H1 (cell line): ENCODE measurements at regions not wholly inside any gene's neighbourhood (a gene's known extent, or its start where the extent isn't known, plus 50 kb on each side); places are given as distances from the start of the nearest gene placed in this dataset.

ENCODE experiments used
- CTCF ChIA-PET: fragments of 300-600 bp; sonication (Branson Sonifier 250); formaldehyde crosslinking; loops from one replicate; lab custom pipeline; 2021; ENCODE audit not compliant: partially characterized antibody; lab: Charles Lee
- POLR2A ChIA-PET: fragments of 300-600 bp; sonication (Branson Sonifier 250); formaldehyde crosslinking; loops from one replicate; lab custom pipeline; 2021; ENCODE audit warnings: inconsistent platforms; ENCODE audit not compliant: partially characterized antibody; lab: Charles Lee
- DNase-seq, 2 experiments: peaks; one replicate each; pipeline versions ENCODE4 v3.0.0 to v3.0.0-alpha.2; 2010 to 2022; ENCODE audit warnings: low spot score in 2 of 2, low read depth in 1 of 2, mixed read lengths in 1 of 2
- FAIRE-seq: peaks from 2 replicates; lab custom pipeline; 2011; peaks lifted over from hg19 to GRCh38; lab: Jason Lieb, UNC
- H2AFZ ChIP-seq: 2 replicates; pipeline ENCODE4 v1.8.1; 2012; ENCODE audit warnings: low read length, inconsistent platforms
- H2AK5ac ChIP-seq: 2 replicates; pipeline ENCODE4 v1.6.1; 2013; ENCODE audit warnings: low read depth, low read length
- H2BK120ac ChIP-seq: replicated peaks from 2 replicates; pipeline ENCODE3; 2013; ENCODE audit warnings: low read depth, low read length, inconsistent platforms
- H2BK12ac ChIP-seq: 2 replicates; pipeline ENCODE4 v1.6.1; 2013; ENCODE audit warnings: low read depth, low read length
- H2BK15ac ChIP-seq: 2 replicates; pipeline ENCODE4 v1.6.1; 2013; ENCODE audit warnings: low read length
- H2BK20ac ChIP-seq: 2 replicates; pipeline ENCODE4 v1.6.1; 2013; ENCODE audit warnings: low read length
- H2BK5ac ChIP-seq: 2 replicates; pipeline ENCODE4 v1.6.1; 2013; ENCODE audit warnings: low read depth, low read length
- H3K14ac ChIP-seq: 2 replicates; pipeline ENCODE4 v1.6.1; 2013; ENCODE audit warnings: inconsistent platforms; ENCODE audit not compliant: insufficient read length
- H3K18ac ChIP-seq: 2 replicates; pipeline ENCODE4 v1.6.1; 2013; ENCODE audit warnings: low read length; ENCODE audit errors: extremely low read depth
- H3K23ac ChIP-seq: 2 replicates; pipeline ENCODE4 v1.6.1; 2013; ENCODE audit warnings: inconsistent platforms; ENCODE audit not compliant: insufficient read length
- H3K23me2 ChIP-seq: 2 replicates; pipeline ENCODE4 v1.6.1; 2013; ENCODE audit warnings: low read depth, low read length
- H3K27ac ChIP-seq: 2 replicates; pipeline ENCODE4 v1.6.1; 2011; ENCODE audit warnings: low read depth, low read length, inconsistent platforms
- H3K27me3 ChIP-seq, 4 experiments: replicated peaks in 1 of 4; 1 replicate in 1 of 4; 2 replicates in 3 of 4; pipeline versions ENCODE4 v1.6.1 to v1.8.1; 2011 to 2013; ENCODE audit warnings: low read length in 3 of 4, mild to moderate bottlenecking in 3 of 4, inconsistent platforms in 2 of 4, mixed read lengths in 2 of 4, moderate library complexity in 1 of 4; ENCODE audit not compliant: control insufficient read depth in 3 of 4, insufficient read depth in 3 of 4; ENCODE audit errors: extremely low read depth in 1 of 4
- H3K36me3 ChIP-seq, 4 experiments: 2 replicates each; pipeline versions ENCODE4 v1.6.1 to v1.8.1; 2011 to 2013; ENCODE audit warnings: mild to moderate bottlenecking in 4 of 4, low read length in 3 of 4, moderate library complexity in 2 of 4, control low read depth in 1 of 4, inconsistent platforms in 1 of 4; ENCODE audit not compliant: insufficient read depth in 4 of 4, control insufficient read depth in 2 of 4
- H3K4ac ChIP-seq: replicated peaks from 2 replicates; pipeline ENCODE3; 2013; ENCODE audit warnings: low read length, low read depth, mixed read lengths, inconsistent platforms; ENCODE audit not compliant: insufficient read length
- H3K4me1 ChIP-seq, 4 experiments: replicated peaks in 1 of 4; 1 replicate in 1 of 4; 2 replicates in 3 of 4; pipeline versions ENCODE4 v1.6.1 to v1.8.1; 2011 to 2013; ENCODE audit warnings: low read length in 3 of 4, inconsistent platforms in 2 of 4, mixed read lengths in 1 of 4; ENCODE audit not compliant: insufficient read depth in 4 of 4, control insufficient read depth in 3 of 4
- H3K4me2 ChIP-seq, 2 experiments: 2 replicates each; pipeline versions ENCODE4 v1.6.1 to v1.8.1; 2011 to 2013; ENCODE audit warnings: low read depth in 2 of 2, low read length in 2 of 2, control low read depth in 1 of 2, inconsistent platforms in 1 of 2, mild to moderate bottlenecking in 1 of 2; ENCODE audit not compliant: insufficient read depth in 1 of 2
- H3K4me3 ChIP-seq, 4 experiments: fragments of 200-600, 300-600 bp in 1 of 4; sonication (generic), shearing (Covaris generic), sonication (Bioruptor Twin) in 1 of 4; 2 replicates each; pipeline versions ENCODE4 v1.5.1 to v1.8.1; 2011 to 2016; ENCODE audit warnings: low read length in 4 of 4, low read depth in 3 of 4, control low read depth in 2 of 4, inconsistent platforms in 2 of 4, mild to moderate bottlenecking in 2 of 4, mixed read lengths in 1 of 4, moderate library complexity in 1 of 4; ENCODE audit not compliant: insufficient read depth in 2 of 4; ENCODE audit errors: extremely low read depth in 1 of 4
- H3K56ac ChIP-seq: replicated peaks from 2 replicates; pipeline ENCODE3; 2013; ENCODE audit warnings: low read depth, mild to moderate bottlenecking, mixed read lengths, low read length, inconsistent platforms; ENCODE audit not compliant: insufficient read length
- H3K79me1 ChIP-seq: 2 replicates; pipeline ENCODE4 v1.6.1; 2013; ENCODE audit warnings: low read depth, low read length, control low read depth
- H3K79me2 ChIP-seq, 2 experiments: 2 replicates each; pipeline versions ENCODE4 v1.6.1 to v1.8.1; 2012 to 2013; ENCODE audit warnings: low read length in 2 of 2, mild to moderate bottlenecking in 2 of 2, inconsistent platforms in 1 of 2; ENCODE audit not compliant: insufficient read depth in 2 of 2, control insufficient read depth in 1 of 2
- H3K9ac ChIP-seq, 4 experiments: replicated peaks in 1 of 4; 1 replicate in 1 of 4; 2 replicates in 3 of 4; pipeline versions ENCODE4 v1.6.1 to v1.8.1; 2011 to 2013; ENCODE audit warnings: low read depth in 3 of 4, low read length in 3 of 4, control low read depth in 2 of 4, mild to moderate bottlenecking in 2 of 4, moderate library complexity in 2 of 4, inconsistent platforms in 1 of 4; ENCODE audit errors: extremely low read depth in 1 of 4
- H3K9me3 ChIP-seq, 2 experiments: 2 replicates each; pipeline versions ENCODE4 v1.6.1 to v1.8.1; 2012 to 2013; ENCODE audit warnings: mild to moderate bottlenecking in 2 of 2, moderate library complexity in 2 of 2, control low read depth in 1 of 2, inconsistent platforms in 1 of 2, low read depth in 1 of 2, low read length in 1 of 2, mixed read lengths in 1 of 2; ENCODE audit not compliant: insufficient read depth in 2 of 2
- H4K20me1 ChIP-seq, 2 experiments: replicated peaks in 1 of 2; 2 replicates each; pipeline versions ENCODE3 to v1.8.1; 2011 to 2013; ENCODE audit warnings: inconsistent platforms in 2 of 2, low read length in 2 of 2, mild to moderate bottlenecking in 1 of 2; ENCODE audit not compliant: insufficient read depth in 2 of 2, control insufficient read depth in 1 of 2
- H4K5ac ChIP-seq: 2 replicates; pipeline ENCODE4 v1.6.1; 2013; ENCODE audit warnings: low read length, low read depth, mixed read lengths, inconsistent platforms; ENCODE audit not compliant: insufficient read length
- H4K8ac ChIP-seq: 2 replicates; pipeline ENCODE4 v1.8.0; 2013; ENCODE audit warnings: mild to moderate bottlenecking, moderate library complexity, low read length, inconsistent platforms; ENCODE audit not compliant: insufficient read depth; ENCODE audit errors: extremely low read depth
- H4K91ac ChIP-seq: replicated peaks from 2 replicates; pipeline ENCODE3; 2013; ENCODE audit warnings: low read length, mixed read lengths, inconsistent platforms; ENCODE audit not compliant: insufficient read length
- EZH2 ChIP-seq: fragments of 200-600 bp; sonication (generic); IDR thresholded peaks from 2 replicates; pipeline ENCODE4 v1.7.1; 2012; ENCODE audit warnings: low read depth, mild to moderate bottlenecking, moderate library complexity, low read length, inconsistent platforms; ENCODE audit not compliant: severe bottlenecking
- WGBS, 2 experiments: shearing (Covaris generic) in 1 of 2; methylation state at CpG; one replicate each; pipeline versions ENCODE4 v1.1.6 to v1.1.7; 2013 to 2015; ENCODE audit warnings: low lambda C conversion rate in 2 of 2, mixed read lengths in 2 of 2, inconsistent platforms in 1 of 2, low coverage in 1 of 2, missing lambda C conversion rate in 1 of 2; ENCODE audit not compliant: insufficient replicate concordance in 2 of 2, insufficient coverage in 1 of 2, insufficient read length in 1 of 2; ENCODE audit errors: extremely low coverage in 1 of 2, missing lambda C conversion rate in 1 of 2; 5-methylcytosine and 5-hydroxymethylcytosine counted together

DNA sequence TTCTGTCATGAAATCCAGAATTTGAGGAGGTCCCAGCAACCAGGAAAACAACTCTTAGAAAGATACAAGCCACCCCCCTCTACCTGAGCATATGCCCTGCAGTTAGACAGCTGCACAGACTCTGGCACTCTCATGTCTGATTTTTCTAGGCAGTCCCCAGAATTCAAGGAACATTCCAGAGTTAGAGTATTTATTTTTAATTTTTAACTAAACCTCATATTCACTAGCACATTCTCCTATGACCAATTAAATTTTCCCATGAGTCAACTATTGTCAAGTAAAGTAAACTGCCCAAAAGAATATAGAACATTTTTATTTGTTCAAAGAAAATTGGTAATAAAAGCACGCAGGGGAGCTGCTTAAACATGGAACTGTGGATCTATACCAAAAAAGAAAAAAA, 490.5 kb upstream of the SEMA6A start:
- Histone ChIP-seq H3K9ac (no peak overlapping the region), H2AFZ (peak overlapping the region; percentile 77; the same call in 1 of the 2 replicates), H3K9me3 (no peaks in the 10 kb centered on the region), H3K14ac (no peak overlapping the region), H4K91ac (no peak overlapping the region), H2BK12ac (no peak overlapping the region), H3K18ac (no peak overlapping the region), H3K4me2 (no peak overlapping the region), H3K79me2 (no peaks in the 10 kb centered on the region), H4K20me1 (no peaks in the 10 kb centered on the region), H2AK5ac (no peak overlapping the region), H4K8ac (no peak overlapping the region), H3K56ac (no peak overlapping the region), H3K23ac (no peak overlapping the region), H3K27ac (no peak overlapping the region), H2BK120ac (no peak overlapping the region), H3K4me3 (no peak overlapping the region), H3K27me3 (no peaks in the 10 kb centered on the region), H2BK15ac (no peak overlapping the region), H3K4ac (no peak overlapping the region), H3K23me2 (no peaks in the 10 kb centered on the region), H2BK20ac (no peak overlapping the region), H3K4me1 (no peaks in the 10 kb centered on the region; a peak in 1 of 7 replicates), H3K79me1 (no peaks in the 10 kb centered on the region), H4K5ac (no peak overlapping the region), H2BK5ac (no peak overlapping the region), H3K36me3 (no peaks in the 10 kb centered on the region)
- POLR2A ChIA-PET: no interaction called here
- CTCF ChIA-PET: no interaction called here
- FAIRE-seq (no peak), DNase-seq (no peak)
- 89% methylated on average over 1 of the region's 1 CpG; no CpG with 5 or more reads in 1 of the 2 experiments for WGBS, 2 experiments
- no peak for TF ChIP-seq EZH2
